Stimulated activated effector memory CD8-positive, alpha-beta T cell treated with anti-CD3 and anti-CD28 coated beads, Interleukin-12 subunit alpha, Interleukin-12 subunit beta, amount 100 ng/mL, for 72 hours (primary cell): ENCODE measurements at regions not wholly inside any gene's neighbourhood (a gene's known extent, or its start where the extent isn't known, plus 50 kb on each side); places are given as distances from the start of the nearest gene placed in this dataset.
A peak's percentile ranks its signal among the peaks of the same experiment; 100 is the strongest.
"Not testable (repeated sequence)": the region's sequence is repeated elsewhere in the genome, so short reads cannot be mapped to it uniquely, and the experiment has no call there.

ENCODE experiments used
- ATAC-seq: fragments of 150-1000 bp; cut with Tn5 transposase; 2 replicates; pipeline ENCODE4 v1.10.0; 2021
- DNase-seq, 2 donors: peaks; one replicate each; pipeline ENCODE4 v3.0.0; 2021 to 2022; ENCODE audit warnings: low spot score in 2 of 2
- H3K27ac Mint-ChIP-seq: one replicate; pipeline ENCODE4 v1.8.0; 2022; ENCODE audit warnings: mild to moderate bottlenecking, mixed read lengths
- H3K36me3 Mint-ChIP-seq: one replicate; pipeline ENCODE4 v1.8.0; 2022; ENCODE audit warnings: mild to moderate bottlenecking, mixed read lengths
- H3K4me1 Mint-ChIP-seq: one replicate; pipeline ENCODE4 v1.8.0; 2022; ENCODE audit warnings: mixed read lengths
- H3K4me3 Mint-ChIP-seq: one replicate; pipeline ENCODE4 v1.8.0; 2022; ENCODE audit warnings: mild to moderate bottlenecking, mixed read lengths
- H3K9me3 Mint-ChIP-seq: one replicate; pipeline ENCODE4 v1.8.0; 2022; ENCODE audit warnings: mixed read lengths

DNA sequence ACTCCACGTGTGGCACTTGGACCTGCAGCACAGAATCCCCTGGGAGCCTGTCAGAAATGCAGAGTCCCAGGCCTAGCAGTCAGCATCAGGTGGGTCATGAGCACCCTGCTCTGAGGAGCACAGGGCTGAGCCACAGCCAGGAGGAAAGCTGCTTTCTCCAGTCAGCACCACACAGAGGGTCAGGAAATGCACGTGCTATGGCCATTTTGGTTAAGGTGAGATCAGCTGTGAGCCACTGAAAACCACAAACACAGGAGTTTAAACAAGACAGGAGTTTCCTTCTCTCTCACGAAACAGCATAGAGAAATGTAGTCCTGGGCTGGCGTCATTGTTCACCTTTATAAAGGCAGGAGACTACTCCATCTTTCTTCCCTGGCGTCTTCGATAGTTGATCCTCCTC, 204.5 kb upstream of the SFSWAP start:
- no peak for DNase-seq
- ATAC-seq = no peak
- no peaks in the 10 kb centered on the region for H3K9me3 Mint-ChIP-seq
- no peak overlapping the region for H3K27ac Mint-ChIP-seq
- H3K36me3 Mint-ChIP-seq = no peaks in the 10 kb centered on the region
- peaks cover 18% of the 10 kb centered on the region for H3K4me1 Mint-ChIP-seq
- no peak overlapping the region for H3K4me3 Mint-ChIP-seq

DNA sequence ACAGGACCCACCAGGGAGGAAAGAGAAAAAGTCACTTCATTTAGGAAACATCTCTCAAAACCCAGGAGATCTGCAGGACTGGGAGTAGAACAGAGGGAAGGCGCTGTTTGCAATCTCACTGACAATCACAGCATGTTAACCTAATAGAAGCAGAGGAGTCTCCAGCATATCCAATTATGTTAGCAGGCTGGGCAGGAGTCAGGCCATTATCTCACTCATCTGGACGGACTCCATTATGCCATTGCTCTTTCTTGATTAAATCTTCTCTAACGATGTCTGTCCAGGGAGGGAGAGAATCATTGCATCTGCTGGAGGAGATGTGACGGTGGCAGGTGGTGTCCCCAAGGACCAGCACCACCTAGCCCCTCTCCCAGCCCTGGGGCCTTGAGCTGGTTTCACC, 203.8 kb upstream of the SFSWAP start:
- Mint-ChIP-seq H3K9me3 (no peaks in the 10 kb centered on the region), H3K36me3 (no peaks in the 10 kb centered on the region), H3K4me1 (peaks cover 25% of the 10 kb centered on the region), H3K4me3 (no peak overlapping the region), H3K27ac (no peak overlapping the region)
- DNase-seq (no peak), ATAC-seq (no peak)

DNA sequence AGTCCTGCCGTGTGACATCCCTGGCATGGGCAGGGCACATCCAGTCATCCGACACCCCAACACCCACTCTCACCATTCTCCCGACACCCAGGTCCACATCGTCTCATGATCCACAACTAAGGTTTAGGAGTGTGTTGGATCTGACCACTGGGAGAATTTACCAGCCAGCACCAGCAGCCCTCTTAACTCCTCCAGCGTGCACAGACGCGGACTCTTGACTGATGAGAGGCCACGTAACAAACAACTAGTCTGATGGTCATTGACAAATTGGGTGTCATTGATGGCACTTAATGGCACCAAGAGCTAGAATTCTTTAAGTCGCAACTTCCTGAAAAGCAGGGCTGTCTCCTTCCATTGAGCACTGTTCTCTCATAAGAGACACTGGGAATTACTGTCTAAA, 203.0 kb upstream of the SFSWAP start:
- H3K27ac Mint-ChIP-seq = no peak overlapping the region
- no peak for ATAC-seq
- H3K4me3 Mint-ChIP-seq = no peak overlapping the region
- DNase-seq = no peak
- no peaks in the 10 kb centered on the region for H3K36me3 Mint-ChIP-seq
- no peaks in the 10 kb centered on the region for H3K9me3 Mint-ChIP-seq
- H3K4me1 Mint-ChIP-seq = peaks cover 31% of the 10 kb centered on the region

DNA sequence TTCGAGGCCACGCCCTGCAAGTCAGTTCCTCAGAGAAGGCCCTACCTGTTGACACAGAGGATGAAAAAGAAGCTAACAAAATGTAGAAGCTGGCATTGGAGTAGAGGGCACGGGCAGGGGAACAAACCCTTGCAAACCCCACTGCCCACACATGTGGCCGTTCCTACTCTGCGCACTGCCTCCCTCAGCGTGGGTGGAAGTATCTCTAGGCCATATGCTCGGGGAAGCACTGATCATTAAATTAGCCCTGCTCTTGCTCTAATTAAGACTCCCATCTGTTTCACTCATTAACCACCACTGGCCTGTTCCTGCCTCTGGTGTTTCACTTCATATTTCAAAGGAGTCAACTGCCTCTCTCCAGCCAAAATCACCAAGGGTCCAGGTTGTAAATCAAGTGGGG, 201.2 kb upstream of the SFSWAP start:
- Mint-ChIP-seq H3K4me1 (peaks cover 31% of the 10 kb centered on the region), H3K4me3 (no peak overlapping the region), H3K36me3 (no peaks in the 10 kb centered on the region), H3K9me3 (no peaks in the 10 kb centered on the region), H3K27ac (peak overlapping the region; percentile 82)
- ATAC-seq (no peak), DNase-seq (no peak)

DNA sequence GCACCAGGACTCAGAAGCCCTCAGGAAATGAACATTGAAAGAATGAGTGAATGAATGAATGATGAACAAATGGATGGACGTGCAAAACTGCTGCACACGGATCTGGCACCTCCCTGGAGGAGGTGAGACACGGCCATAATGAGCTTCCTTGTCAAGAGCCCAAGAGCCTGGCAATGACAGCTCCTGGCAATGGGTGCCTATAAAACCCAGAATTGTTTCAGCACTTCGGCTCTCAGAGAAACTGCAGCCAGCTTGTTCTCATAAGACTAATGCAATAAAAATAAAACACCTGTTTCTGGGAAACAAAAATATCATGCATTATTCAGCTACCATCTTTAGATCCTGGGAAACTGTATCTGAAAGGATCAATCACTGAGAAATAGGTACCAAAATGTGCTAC, 200.5 kb upstream of the SFSWAP start:
- Mint-ChIP-seq H3K4me1 (peaks cover 31% of the 10 kb centered on the region), H3K9me3 (no peaks in the 10 kb centered on the region), H3K4me3 (no peak overlapping the region), H3K36me3 (no peaks in the 10 kb centered on the region), H3K27ac (peak overlapping the region; percentile 82)
- DNase-seq (no peak), ATAC-seq (no peak)

DNA sequence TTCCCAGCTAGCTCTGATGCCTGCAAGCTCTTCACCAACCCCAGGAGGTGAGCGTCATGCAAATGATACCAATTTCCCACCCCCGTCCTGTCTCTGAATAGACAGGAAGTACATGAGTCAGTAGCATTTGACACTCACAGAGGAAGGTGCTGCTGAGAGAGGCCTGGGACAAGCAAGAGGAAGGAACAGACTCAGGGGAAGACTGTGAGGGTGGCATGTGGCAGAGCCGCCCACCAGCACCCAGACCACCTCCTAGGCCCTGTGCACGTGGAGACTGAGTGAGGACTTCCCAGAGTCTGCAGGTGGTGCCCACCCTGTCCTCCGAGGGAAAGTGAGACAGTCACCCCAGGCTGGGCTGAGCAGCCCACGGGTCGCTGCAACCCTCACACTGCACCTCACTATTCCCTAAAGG, 199.5 kb upstream of the SFSWAP start:
- peak; percentile 99 for ATAC-seq
- peaks cover 4% of the 10 kb centered on the region for H3K9me3 Mint-ChIP-seq
- peak overlapping the region; percentile 29 for H3K27ac Mint-ChIP-seq
- peaks cover 27% of the 10 kb centered on the region for H3K4me1 Mint-ChIP-seq
- DNase-seq = peak; percentile 31 to 56
- H3K4me3 Mint-ChIP-seq = no peak overlapping the region
- no peaks in the 10 kb centered on the region for H3K36me3 Mint-ChIP-seq

DNA sequence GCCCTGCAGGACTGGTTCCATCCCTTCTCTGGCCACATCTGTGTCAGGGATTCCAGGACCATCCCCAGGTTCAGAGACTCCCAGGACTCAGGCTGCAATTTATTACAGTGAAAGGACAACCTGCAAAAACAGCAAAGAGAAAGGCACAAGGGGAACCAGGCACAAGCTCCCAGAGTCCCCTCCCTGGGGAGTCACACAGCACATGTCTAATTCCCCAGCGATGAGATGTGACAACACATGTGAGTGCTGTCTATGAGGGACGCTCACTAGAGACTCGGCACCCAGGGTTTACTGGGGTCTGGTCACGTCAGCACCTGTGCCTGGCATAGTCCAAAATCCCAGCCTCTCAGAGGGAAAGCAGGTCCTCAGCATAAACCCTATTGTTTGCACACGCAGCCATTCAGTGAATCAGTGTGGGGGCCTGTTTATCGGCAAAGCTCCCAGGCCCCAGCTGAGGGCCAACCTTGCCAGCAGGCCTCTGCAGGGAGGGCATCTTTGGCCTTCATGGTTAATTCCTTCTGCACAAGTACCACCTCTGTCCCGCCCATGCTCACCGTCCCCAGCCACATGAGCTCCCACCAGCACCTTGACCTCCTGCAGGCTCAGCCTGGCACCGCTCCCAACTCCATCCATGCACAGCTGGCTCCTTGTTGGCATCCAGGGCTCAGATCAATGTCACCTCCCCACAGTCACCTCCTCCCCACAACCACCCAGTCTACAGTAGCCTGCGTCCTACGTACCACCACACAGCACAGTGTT, 198.9 kb upstream of the SFSWAP start:
- no peak for DNase-seq
- Mint-ChIP-seq H3K9me3 (peaks cover 4% of the 10 kb centered on the region), H3K36me3 (no peaks in the 10 kb centered on the region), H3K27ac (peak overlapping the region; percentile 29), H3K4me3 (no peak overlapping the region), H3K4me1 (peaks cover 22% of the 10 kb centered on the region)
- no peak for ATAC-seq

DNA sequence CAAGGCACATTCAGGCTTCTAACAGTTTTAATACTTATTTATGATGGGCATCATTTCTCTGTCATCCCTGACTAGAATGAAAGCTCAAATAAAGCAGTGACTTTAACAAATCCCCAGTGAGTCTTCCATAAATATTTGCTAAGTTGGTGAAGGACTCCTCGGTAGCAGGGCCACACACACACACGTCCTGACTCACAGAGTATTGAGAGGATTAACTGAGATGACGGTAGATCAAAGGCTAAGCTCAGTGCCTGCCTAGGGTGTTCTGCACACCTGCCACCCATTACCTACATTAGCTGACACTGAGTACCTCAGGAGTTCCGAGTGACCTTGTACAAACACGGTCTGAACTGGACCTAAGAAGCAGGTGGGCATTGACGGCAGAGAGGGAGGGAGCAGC, 197.3 kb upstream of the SFSWAP start:
- Mint-ChIP-seq H3K27ac (peak overlapping the region; percentile 15), H3K36me3 (no peaks in the 10 kb centered on the region), H3K4me1 (peaks cover 21% of the 10 kb centered on the region), H3K4me3 (no peak overlapping the region), H3K9me3 (peaks cover 6% of the 10 kb centered on the region)
- ATAC-seq = no peak
- no peak for DNase-seq

DNA sequence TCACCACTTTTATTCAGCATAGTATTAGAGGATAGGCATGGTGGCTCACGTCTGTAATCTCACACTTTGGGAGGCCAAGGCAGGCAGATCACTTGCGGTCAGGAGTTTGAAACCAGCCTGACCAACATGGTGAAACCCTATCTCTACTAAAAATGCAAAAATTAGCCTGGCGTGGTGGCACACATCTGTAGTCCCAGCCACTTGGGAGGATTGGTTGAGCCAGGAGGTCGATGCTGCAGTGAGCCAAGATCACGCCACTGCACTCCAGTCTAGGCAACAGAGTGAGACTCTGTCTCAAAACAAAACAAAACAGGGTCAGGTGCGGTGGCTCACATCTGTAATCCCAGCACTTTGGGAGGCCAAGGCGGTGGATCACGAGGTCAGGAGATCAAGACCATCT, 190.3 kb upstream of the SFSWAP start:
- H3K27ac Mint-ChIP-seq, DNase-seq, H3K9me3 Mint-ChIP-seq, H3K4me1 Mint-ChIP-seq, ATAC-seq, H3K36me3 Mint-ChIP-seq, H3K4me3 Mint-ChIP-seq: not testable (repeated sequence)

DNA sequence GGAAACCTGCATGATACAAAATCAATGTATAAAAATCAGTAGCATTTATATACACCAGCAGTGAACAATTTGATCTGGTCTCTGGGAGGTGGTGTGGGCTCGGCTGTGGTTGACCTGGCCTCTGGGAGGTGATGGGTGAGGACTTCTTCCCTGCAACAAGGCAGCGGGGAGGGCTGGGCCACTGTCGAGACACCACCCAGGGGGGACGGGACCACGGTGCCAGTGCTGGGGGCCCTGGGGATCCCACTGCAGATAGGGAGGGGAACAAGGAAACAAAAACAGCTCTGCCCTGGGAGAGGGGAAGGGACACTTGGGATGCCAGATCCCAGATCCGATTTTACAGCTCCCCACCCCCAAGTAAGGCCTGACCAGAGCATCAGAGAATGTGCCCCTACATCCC, 189.6 kb upstream of the SFSWAP start:
- H3K4me3 Mint-ChIP-seq = no peak overlapping the region
- no peaks in the 10 kb centered on the region for H3K36me3 Mint-ChIP-seq
- DNase-seq (no peak), ATAC-seq (no peak)
- H3K27ac Mint-ChIP-seq = no peak overlapping the region
- peaks cover 3% of the 10 kb centered on the region for H3K9me3 Mint-ChIP-seq
- no peaks in the 10 kb centered on the region for H3K4me1 Mint-ChIP-seq

DNA sequence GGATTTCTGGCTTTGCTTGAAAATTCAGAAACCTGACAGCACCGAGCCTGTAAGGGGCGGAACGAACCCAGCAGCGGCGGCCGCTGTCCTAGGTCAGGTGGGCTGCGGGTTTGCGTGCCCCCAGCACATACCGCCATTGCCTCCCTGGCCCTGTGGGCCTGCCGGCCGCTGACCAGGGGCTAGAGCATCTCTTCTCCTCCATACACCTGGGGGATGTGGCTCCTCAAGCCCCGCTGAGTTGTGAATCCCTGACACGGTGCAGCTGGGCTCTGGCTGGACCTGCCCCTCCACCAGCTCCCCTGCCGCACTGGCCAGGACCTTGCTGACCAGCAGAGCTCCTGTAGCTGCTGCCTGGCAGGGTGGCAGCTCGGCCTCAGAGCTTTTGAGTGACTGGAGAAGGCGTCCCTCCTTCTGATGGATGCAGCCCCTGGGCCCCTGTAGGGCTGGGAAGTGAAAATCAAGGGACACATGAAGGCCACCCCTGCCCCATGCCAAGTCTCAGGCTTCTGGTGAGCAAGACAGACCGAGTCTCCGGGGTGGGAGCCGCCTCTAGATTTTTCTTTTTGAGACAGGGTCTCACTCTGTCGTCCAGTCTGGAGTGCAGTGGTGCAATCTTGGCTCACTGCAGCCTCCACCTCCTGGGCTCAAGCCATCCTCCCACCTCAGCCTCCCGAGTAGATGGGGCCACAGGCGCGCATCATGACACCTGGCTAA, 184.9 kb upstream of the SFSWAP start:
- H3K27ac Mint-ChIP-seq = no peak overlapping the region
- no peak overlapping the region for H3K4me3 Mint-ChIP-seq
- no peak for ATAC-seq
- DNase-seq = no peak
- no peaks in the 10 kb centered on the region for H3K4me1 Mint-ChIP-seq
- no peaks in the 10 kb centered on the region for H3K36me3 Mint-ChIP-seq
- no peaks in the 10 kb centered on the region for H3K9me3 Mint-ChIP-seq

DNA sequence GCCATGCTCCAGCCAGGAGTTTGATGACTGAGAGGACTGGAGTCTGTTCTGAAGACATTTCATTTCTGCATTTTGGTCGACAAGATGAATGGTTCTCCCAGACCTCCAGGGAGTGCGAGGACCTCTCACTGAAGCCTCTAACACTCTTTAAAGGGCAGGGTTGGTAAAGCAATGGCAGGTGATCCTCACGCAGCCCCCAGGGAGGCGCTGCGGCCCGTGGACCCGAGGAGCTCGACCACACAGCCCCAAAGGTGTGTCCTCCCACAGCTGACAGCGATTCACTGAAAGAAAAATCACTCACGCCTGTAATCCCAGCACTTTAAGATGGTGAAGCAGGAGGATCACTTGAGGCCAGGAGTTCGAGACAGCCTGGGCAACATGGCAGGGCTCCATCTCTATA, 183.8 kb upstream of the SFSWAP start:
- Mint-ChIP-seq H3K36me3 (no peaks in the 10 kb centered on the region), H3K4me1 (no peaks in the 10 kb centered on the region), H3K9me3 (no peaks in the 10 kb centered on the region), H3K27ac (no peak overlapping the region), H3K4me3 (no peak overlapping the region)
- no peak for DNase-seq
- ATAC-seq = no peak

DNA sequence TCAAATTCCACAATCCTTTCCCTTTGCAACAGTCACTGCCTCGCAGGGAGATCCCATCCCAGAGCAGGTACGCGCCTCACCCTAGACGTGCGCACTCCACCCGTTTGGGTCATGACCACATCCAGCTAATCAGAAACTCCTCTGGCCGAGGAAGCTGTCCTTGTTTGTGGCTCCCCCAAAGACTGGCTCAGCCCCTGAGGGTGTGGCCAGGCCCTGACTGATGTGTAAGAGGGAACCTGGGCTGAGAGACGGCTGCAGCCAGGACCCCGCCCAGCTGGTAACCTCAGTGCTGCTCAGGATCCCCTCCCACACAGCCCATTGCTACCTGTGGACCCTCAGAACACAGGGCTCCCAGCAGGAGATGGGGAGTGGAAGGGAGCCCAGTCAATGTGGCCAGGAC, 183.2 kb upstream of the SFSWAP start:
- Mint-ChIP-seq H3K4me1 (no peaks in the 10 kb centered on the region), H3K27ac (no peak overlapping the region), H3K36me3 (no peaks in the 10 kb centered on the region)

DNA sequence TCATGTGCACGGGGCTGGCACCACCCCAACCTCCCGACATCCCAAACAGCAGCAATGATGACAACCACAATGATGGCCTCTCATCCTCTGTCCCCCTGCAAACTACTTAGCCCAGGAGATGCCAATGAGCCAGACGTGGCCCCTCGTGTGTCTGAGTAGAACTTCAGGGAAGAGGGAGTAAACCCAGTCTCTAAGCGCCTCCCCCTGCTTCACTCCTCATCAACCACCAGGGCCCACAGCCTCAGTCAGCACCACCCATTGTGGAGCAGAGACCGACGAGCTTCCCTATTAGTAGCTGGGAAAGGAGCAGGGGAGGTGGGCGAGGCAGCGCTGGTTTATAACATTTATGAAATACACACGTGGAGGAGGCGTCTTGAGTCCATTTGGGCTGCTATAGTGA, 182.7 kb upstream of the SFSWAP start:
- no peak for ATAC-seq
- H3K27ac Mint-ChIP-seq = no peak overlapping the region

More for the DNA sequence above, 183.2 kb upstream of the SFSWAP start:
- H3K4me3 Mint-ChIP-seq = no peak overlapping the region
- no peak for DNase-seq
- ATAC-seq = no peak
- H3K9me3 Mint-ChIP-seq = no peaks in the 10 kb centered on the region

DNA sequence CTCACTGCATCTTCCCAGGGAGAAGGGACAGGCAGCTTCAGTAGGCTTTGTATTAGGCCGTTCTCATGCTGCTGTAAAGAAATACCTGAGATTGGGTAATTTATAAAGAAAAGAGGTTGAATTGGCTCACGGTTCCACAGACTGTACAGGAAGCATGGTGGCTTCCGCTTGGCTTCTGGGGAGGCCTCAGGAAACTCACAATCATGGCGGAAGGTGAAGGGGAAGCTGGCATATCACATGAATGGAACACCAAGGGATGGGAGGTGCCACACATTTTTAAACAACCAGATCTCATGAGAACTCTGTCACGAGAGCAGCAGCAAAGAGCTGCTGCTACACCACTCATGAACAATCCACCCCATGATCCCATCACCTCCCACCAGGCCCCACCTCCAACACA, 182.2 kb upstream of the SFSWAP start:
- no peaks in the 10 kb centered on the region for H3K9me3 Mint-ChIP-seq
- no peaks in the 10 kb centered on the region for H3K4me1 Mint-ChIP-seq
- no peak overlapping the region for H3K4me3 Mint-ChIP-seq
- H3K36me3 Mint-ChIP-seq = no peaks in the 10 kb centered on the region
- DNase-seq (no peak), ATAC-seq (no peak)
- no peak overlapping the region for H3K27ac Mint-ChIP-seq

More for the DNA sequence above, 182.7 kb upstream of the SFSWAP start:
- no peaks in the 10 kb centered on the region for H3K4me1 Mint-ChIP-seq
- DNase-seq = no peak
- H3K4me3 Mint-ChIP-seq = no peak overlapping the region
- H3K9me3 Mint-ChIP-seq = no peaks in the 10 kb centered on the region
- H3K36me3 Mint-ChIP-seq = no peaks in the 10 kb centered on the region
